ENCODE measurements at regions not wholly inside any gene's neighbourhood (a gene's known extent, or its start where the extent isn't known, plus 50 kb on each side); places are given as distances from the start of the nearest gene placed in this dataset.

DNA sequence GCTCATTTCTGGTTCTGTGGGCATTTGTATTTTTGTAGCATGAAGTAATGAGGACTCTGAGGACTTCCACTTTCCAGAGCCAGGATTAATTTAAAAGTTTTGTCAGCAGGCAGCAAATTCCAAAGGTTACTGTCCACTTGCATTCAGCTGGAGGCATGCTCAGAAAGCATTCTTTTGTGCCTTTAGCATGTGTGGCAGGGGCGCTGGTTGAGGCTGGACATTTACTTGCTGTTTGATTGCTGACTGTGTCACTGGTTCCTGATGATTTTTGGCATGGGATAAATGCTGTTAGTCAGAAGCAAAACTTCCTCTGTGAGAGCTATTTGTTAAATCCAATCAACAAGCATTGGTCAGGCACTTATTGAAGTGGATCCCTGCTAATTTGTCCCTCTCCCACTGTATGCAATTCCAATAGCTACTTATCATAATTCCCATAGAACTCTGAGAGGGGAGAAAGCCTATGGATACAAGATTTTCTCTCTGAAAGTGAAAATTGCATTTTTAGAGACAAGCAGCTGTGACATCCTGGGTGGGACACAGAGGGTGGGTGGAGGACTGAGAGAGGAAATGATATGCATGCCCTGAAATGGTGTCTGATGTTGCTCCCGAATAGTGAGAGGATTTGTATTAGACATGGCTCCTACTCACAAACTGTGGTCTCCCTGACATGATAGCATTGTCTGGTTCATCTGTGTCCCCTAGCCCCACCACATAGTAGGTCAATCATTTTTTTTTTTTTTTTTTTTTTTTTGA is 161.2 kb upstream of the WDR11 start (continued):
- TF ChIP-seq, protein P1, sequence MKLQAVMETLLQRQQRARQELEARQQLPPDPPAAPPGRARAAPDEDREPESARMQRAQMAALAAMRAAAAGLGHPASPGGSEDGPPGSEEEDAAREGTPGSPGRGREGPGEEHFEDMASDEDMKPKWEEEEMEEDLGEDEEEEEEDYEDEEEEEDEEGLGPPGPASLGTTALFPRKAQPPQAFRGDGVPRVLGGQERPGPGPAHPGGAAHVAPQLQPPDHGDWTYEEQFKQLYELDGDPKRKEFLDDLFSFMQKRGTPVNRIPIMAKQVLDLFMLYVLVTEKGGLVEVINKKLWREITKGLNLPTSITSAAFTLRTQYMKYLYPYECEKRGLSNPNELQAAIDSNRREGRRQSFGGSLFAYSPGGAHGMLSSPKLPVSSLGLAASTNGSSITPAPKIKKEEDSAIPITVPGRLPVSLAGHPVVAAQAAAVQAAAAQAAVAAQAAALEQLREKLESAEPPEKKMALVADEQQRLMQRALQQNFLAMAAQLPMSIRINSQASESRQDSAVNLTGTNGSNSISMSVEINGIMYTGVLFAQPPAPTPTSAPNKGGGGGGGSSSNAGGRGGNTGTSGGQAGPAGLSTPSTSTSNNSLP (IDR thresholded peaks at IDR 0.05; ENCODE audit: borderline replicate concordance, low read depth, low read length): no peak

DNA sequence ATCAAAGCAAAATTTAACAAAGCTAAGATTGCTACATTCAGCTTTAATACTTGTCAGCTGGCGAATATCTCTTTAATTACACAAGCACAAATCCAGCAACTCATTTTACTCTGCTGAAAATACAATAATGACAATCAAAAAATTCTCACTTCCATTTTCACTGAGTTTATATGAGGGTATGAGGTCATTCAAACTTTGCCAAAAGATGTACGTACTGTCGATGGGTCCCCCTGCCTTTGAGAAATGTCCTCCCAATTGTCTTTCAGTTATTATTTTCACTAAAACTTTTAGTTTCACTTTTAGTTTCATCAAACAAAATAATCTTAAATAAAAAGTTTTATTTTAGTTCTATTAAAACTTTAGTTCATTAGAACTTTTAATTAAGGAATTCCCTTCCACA is 159.5 kb upstream of the WDR11 start:
- POLR2A ChIA-PET: no interaction called here
- H3K9me1 ChIP-seq (ENCODE audit: control insufficient read depth, insufficient read depth, low read length): no peaks in the 10 kb centered on the region
- no peak for FAIRE-seq

More for the DNA sequence above, 159.5 kb upstream of the WDR11 start:
- H3K27me3 ChIP-seq (ENCODE audit: control insufficient read depth in 2 of 2, insufficient read depth in 2 of 2, low read length in 2 of 2): no peaks in the 10 kb centered on the region
- H2AFZ ChIP-seq (ENCODE audit: low read depth, low read length): no peak overlapping the region
- ATAC-seq (no peak), DNase-seq (ENCODE audit: extremely low read depth in 1 of 4, low spot score in 3 of 4) (no peak)
- CTCF ChIA-PET (ENCODE audit: low intra/inter-chr PET ratio): no interaction called here
- H3K27ac ChIP-seq (ENCODE audit: extremely low read depth, low read depth, low read length): no peak overlapping the region
- H3K36me3 ChIP-seq (ENCODE audit: control insufficient read depth, insufficient read depth, low read length): no peaks in the 10 kb centered on the region
- H3K4me1 ChIP-seq (replicated peaks in 1 of 2; ENCODE audit: control insufficient read depth in 2 of 2, insufficient read depth in 2 of 2, low read length in 2 of 2): no peaks in the 10 kb centered on the region
- no peaks in the 10 kb centered on the region for H4K20me1 ChIP-seq (replicated peaks; ENCODE audit: control insufficient read depth, insufficient read depth, low read length)
- WGBS (ENCODE audit: insufficient coverage, low coverage, missing lambda C conversion rate): 0% methylated on average over 3 of the region's 3 CpGs
- H3K9me3 ChIP-seq (replicated peaks; ENCODE audit: control insufficient read depth, insufficient read depth, low read depth, low read length): no peaks in the 10 kb centered on the region
- intact Hi-C loops (cut with micrococcal nuclease) (no loop called here), in situ Hi-C loops (cut with MboI) (no loop called here)
- H3K4me2 ChIP-seq (ENCODE audit: insufficient read depth, low read length): no peak overlapping the region
- H3K79me2 ChIP-seq (ENCODE audit: control insufficient read depth, insufficient read depth, low read length): no peaks in the 10 kb centered on the region
- H3K9ac ChIP-seq (ENCODE audit: insufficient read depth in 1 of 2, low read depth in 2 of 2, low read length in 2 of 2): no peak overlapping the region
- TF ChIP-seq, protein P2, sequence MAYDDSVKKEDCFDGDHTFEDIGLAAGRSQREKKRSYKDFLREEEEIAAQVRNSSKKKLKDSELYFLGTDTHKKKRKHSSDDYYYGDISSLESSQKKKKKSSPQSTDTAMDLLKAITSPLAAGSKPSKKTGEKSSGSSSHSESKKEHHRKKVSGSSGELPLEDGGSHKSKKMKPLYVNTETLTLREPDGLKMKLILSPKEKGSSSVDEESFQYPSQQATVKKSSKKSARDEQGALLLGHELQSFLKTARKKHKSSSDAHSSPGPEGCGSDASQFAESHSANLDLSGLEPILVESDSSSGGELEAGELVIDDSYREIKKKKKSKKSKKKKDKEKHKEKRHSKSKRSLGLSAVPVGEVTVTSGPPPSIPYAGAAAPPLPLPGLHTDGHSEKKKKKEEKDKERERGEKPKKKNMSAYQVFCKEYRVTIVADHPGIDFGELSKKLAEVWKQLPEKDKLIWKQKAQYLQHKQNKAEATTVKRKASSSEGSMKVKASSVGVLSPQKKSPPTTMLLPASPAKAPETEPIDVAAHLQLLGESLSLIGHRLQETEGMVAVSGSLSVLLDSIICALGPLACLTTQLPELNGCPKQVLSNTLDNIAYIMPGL (CRISPR knock-in tag; IDR thresholded peaks at IDR 0.05): no peak
- no peak overlapping the region for H3K4me3 ChIP-seq
- BruUV-seq (replicated peaks): no TSS peak
